ENCODE measurements at regions not wholly inside any gene's neighbourhood (a gene's known extent, or its start where the extent isn't known, plus 50 kb on each side); places are given as distances from the start of the nearest gene placed in this dataset.

DNA sequence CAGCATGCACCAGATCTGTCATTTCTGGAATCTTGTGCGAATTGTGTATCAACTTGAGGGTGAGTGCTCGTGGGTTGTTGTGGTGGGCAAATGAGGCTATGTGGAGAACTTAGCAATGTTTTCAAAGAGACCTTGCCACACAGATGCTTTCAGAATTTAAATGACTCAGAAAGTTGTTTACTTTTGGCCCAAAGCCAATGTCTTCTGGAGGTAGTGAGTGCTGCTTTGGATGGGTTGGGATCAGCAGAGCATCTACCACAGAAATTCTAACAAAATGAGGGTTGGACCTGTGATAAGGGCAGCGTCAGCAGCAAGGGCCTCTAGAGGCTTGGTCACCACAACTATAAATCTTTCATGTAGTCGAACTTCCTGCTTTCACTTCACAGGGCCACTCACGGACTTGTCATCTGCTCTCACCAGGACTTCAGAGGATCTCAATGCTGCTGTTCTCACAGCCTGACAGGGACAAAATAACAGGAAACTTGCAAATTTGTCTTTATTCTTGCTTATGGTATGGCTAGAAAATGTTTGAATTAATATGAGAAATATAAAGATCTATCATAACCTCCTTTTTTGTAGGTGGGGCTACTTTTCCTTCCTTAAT lies 111.4 kb downstream of the DACT1 start:
- H3K9me3 ChIP-seq = no peaks in the 10 kb centered on the region
- peaks cover 0 to 39% (median 29%) of the 10 kb centered on the region in 4 donors for H3K4me1 ChIP-seq
- 20 to 28% methylated on average over 5 of the region's 5 CpGs for WGBS, 2 donors
- TF ChIP-seq POLR2AphosphoS5 (IDR thresholded peaks at IDR 0.05) (peak in 2 of 4 donors; percentile 13 to 31), POLR2A (IDR thresholded peaks at IDR 0.05) (no peak)
- no peaks in the 10 kb centered on the region for H3K36me3 ChIP-seq
- no peaks in the 10 kb centered on the region for H3K27me3 ChIP-seq
- intact Hi-C loops (cut with DNase I) = no loop called here
- no peak for DNase-seq
- H3K27ac ChIP-seq = no peak overlapping the region
- H3K4me3 ChIP-seq = no peak overlapping the region

DNA sequence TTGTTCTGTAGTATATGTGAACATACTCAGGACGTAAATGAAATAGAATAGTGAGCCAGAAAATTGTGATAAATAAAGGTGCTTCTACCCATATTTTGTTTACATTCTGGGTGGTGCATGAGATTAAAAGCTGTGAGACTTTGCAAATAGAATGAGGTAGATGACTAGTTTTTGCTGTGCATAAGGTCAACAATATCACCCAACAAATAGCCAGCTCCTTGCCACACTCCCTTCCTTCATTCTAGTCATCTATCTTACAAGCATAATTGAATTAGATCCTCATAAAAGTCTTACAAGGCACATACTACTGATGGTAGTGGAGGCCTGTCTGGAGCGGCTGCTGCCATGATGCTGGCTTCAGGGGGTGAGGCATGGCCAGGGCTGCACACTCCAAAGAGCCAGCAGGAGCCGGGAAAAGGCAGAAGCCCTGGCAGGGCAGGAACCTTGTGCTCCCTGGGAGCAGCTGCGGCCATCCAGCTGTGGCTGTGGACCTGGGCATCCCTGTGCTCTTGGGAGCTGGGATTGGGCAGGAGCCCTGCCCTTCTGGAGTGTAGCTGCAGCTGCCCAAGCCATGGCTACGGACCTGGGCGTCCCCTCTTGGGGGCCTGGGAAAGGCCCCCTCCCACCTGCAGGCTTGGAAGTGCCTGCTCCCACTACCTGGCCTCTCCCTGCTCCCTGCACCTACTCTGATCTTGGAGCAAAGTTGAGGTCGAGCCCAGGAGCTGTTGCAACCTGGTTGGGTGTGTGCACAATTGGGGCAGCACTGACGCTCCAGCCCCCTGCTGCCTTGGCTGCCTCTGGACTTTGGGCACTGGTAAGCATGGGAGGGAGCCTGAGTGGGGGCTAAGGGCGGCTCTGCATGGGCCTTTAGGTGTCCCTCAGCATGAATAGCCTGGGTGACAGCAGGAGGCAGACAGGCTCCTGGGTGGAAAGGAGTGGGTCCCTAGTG lies 112.8 kb downstream of the DACT1 start:
- no peak for DNase-seq
- intact Hi-C loops (cut with DNase I) = no loop called here
- Histone ChIP-seq H3K9me3 (no peaks in the 10 kb centered on the region), H3K36me3 (no peaks in the 10 kb centered on the region), H3K27me3 (no peaks in the 10 kb centered on the region), H3K27ac (no peak overlapping the region), H3K4me1 (peaks cover 0 to 45% (median 34%) of the 10 kb centered on the region in 4 donors), H3K4me3 (no peak overlapping the region)
- 55 to 77% methylated on average over 9 of the region's 9 CpGs for WGBS, 2 donors
- TF ChIP-seq POLR2AphosphoS5 (IDR thresholded peaks at IDR 0.05) = no peak

DNA sequence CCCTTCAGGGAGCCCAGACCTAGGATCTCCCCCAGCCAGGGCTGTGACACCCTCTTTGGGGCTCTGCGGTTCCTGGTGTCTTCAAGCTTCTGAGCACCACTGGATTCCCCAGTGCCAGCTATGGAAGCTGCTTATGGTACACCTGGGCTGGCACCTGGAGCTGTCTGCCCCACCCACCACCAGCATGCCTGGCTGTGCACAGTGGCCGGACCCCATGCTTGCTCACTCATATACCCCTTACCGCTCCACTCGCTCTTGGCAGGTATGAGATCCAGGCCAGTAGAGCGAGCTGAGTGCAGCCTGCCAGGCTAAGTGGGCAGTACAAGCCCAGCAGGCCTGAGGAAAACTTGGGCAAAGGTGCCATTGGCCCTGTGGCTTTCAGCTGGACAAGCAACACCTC lies 114.0 kb downstream of the DACT1 start:
- TF ChIP-seq, protein P1, sequence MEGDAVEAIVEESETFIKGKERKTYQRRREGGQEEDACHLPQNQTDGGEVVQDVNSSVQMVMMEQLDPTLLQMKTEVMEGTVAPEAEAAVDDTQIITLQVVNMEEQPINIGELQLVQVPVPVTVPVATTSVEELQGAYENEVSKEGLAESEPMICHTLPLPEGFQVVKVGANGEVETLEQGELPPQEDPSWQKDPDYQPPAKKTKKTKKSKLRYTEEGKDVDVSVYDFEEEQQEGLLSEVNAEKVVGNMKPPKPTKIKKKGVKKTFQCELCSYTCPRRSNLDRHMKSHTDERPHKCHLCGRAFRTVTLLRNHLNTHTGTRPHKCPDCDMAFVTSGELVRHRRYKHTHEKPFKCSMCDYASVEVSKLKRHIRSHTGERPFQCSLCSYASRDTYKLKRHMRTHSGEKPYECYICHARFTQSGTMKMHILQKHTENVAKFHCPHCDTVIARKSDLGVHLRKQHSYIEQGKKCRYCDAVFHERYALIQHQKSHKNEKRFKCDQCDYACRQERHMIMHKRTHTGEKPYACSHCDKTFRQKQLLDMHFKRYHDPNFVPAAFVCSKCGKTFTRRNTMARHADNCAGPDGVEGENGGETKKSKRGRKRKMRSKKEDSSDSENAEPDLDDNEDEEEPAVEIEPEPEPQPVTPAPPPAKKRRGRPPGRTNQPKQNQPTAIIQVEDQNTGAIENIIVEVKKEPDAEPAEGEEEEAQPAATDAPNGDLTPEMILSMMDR (IDR thresholded peaks at IDR 0.05) = no peak
- TF ChIP-seq EP300 (IDR thresholded peaks at IDR 0.05) (no peak), POLR2AphosphoS5 (IDR thresholded peaks at IDR 0.05) (no peak), POLR2A (IDR thresholded peaks at IDR 0.05) (no peak)
- DNase-seq = no peak
- Histone ChIP-seq H3K27ac (peak overlapping the region in 2 of 4 donors; percentile 35 to 41), H3K4me1 (peaks cover 0 to 48% (median 35%) of the 10 kb centered on the region in 4 donors), H3K4me3 (no peak overlapping the region), H3K36me3 (no peaks in the 10 kb centered on the region), H3K27me3 (no peaks in the 10 kb centered on the region), H3K9me3 (no peaks in the 10 kb centered on the region)
- intact Hi-C loops (cut with DNase I) = no loop called here
- WGBS, 2 donors = 95 to 97% methylated on average over 5 of the region's 5 CpGs

DNA sequence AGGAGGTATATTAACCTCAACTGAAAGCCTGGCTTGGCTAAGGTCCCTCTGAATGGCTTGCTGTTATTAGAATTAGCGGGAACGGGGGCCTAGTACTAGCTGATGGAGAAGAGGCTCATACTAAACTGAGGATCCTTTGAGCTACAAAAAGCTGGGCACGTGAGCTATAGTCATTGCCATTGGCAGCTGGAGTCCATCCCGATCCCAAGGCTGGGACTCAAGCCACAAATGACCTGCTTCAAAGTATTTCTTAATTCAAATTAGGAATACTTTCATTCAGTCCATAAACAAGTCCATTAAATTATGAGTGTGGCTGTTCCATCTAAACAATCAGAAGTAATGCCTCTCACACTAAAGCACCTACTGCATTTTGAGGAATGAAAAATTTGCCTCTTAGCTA lies 114.5 kb downstream of the DACT1 start:
- Histone ChIP-seq H3K9me3 (no peaks in the 10 kb centered on the region), H3K27me3 (no peaks in the 10 kb centered on the region), H3K36me3 (no peaks in the 10 kb centered on the region), H3K4me3 (no peak overlapping the region), H3K4me1 (peaks cover 0 to 48% (median 35%) of the 10 kb centered on the region in 4 donors), H3K27ac (peak overlapping the region in 3 of 4 donors; percentile 35 to 45 (median 41))
- TF ChIP-seq, protein P1 (IDR thresholded peaks at IDR 0.05) = no peak
- TF ChIP-seq EP300 (IDR thresholded peaks at IDR 0.05) (no peak), POLR2A (IDR thresholded peaks at IDR 0.05) (no peak)
- no peak for DNase-seq
- 73 to 88% methylated on average over 4 of the region's 4 CpGs for WGBS, 2 donors
- intact Hi-C loops (cut with DNase I) = no loop called here

DNA sequence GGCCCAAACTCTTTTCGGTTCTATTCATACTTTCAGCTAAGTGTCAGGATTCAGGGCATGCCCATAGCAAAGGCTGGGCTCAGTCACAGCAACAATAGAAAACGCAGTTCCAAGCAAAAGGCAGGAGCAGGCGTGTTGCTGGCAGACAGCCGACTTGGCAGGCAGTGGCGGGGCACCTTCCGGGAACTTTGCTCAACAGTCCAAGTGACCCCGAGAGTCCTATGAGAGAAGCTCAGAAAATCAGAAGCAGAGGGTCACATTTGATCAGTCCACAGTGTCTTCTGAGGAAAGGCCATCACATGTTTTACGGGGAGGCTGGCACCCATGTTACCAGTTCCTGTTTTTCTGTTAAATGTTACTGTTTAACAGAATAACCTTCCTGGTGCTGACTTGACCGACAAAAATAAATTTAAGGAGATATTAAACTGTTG lies 115.0 kb downstream of the DACT1 start:
- no peaks in the 10 kb centered on the region for H3K27me3 ChIP-seq
- no peaks in the 10 kb centered on the region for H3K36me3 ChIP-seq
- peak; percentile 85 for DNase-seq
- H3K9me3 ChIP-seq = no peaks in the 10 kb centered on the region
- no peak overlapping the region for H3K4me3 ChIP-seq
- WGBS, 2 donors = 6 to 22% methylated on average over 9 of the region's 9 CpGs
- peak in 2 of 4 donors; percentile 28 to 34 for TF ChIP-seq POLR2AphosphoS5 (IDR thresholded peaks at IDR 0.05)
- TF ChIP-seq POLR2A (IDR thresholded peaks at IDR 0.05) = no peak
- TF ChIP-seq, protein P1 (IDR thresholded peaks at IDR 0.05) = no peak
- TF ChIP-seq EP300 (IDR thresholded peaks at IDR 0.05) = no peak
- H3K27ac ChIP-seq = peak overlapping the region in 3 of 4 donors; percentile 35 to 45 (median 41)
- intact Hi-C loops (cut with DNase I) = no loop called here
- peaks cover 0 to 48% (median 35%) of the 10 kb centered on the region in 4 donors for H3K4me1 ChIP-seq
